NCI-H1694 treated with DMSO at 0.1 percent for 48 hours (cell line): ENCODE measurements at regions not wholly inside any gene's neighbourhood (a gene's known extent, or its start where the extent isn't known, plus 50 kb on each side); places are given as distances from the start of the nearest gene placed in this dataset.

ENCODE experiments used
- DNase-seq: peaks from one replicate; lab custom pipeline; 2025; lab: John Stamatoyannopoulos, UW

DNA sequence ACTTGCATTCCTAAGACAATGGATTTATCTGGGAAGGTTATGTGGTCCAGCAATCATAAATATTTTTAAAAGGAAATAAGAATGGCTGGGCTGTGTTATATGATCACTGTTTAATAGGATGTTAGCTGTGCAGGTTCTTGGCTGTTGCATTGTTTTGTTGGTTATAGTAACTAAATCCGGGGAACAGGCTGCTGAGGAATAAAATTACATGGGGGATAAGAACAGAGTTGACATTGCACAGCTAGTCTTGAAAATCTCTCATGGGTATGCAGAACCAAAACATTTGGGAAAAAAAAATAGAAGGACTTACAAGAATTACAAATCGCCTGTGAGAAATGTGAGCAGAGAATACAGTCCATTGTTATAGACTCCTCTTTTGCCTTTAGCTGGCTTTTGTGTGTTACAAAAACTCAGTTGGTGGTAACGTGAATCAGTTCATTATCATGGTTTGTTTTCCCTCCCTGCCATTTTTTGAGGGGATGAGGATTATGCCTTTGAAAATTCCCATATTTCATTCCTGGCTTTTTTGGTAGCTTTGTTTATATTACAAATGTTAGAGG is 375.3 kb upstream of the DAB2 start:
- no peak for DNase-seq

DNA sequence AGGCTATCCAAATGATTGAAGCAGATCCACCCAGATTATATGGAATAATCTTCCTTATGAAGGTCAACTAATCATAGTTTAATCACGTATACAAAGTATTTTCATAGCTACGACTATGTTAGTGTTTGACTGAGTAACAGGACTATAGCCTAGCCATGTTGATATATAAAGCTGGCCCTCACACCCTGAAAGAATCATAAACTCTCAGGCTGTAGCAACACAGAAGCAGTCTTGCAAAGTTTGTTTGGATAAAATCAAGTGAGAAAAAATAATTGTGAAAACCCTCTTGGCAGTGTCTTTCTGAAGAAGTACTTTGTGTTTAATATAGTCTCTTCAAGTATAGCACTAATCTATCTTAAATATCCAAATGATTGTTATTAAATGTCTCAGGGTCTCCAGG is 374.5 kb upstream of the DAB2 start:
- no peak for DNase-seq

DNA sequence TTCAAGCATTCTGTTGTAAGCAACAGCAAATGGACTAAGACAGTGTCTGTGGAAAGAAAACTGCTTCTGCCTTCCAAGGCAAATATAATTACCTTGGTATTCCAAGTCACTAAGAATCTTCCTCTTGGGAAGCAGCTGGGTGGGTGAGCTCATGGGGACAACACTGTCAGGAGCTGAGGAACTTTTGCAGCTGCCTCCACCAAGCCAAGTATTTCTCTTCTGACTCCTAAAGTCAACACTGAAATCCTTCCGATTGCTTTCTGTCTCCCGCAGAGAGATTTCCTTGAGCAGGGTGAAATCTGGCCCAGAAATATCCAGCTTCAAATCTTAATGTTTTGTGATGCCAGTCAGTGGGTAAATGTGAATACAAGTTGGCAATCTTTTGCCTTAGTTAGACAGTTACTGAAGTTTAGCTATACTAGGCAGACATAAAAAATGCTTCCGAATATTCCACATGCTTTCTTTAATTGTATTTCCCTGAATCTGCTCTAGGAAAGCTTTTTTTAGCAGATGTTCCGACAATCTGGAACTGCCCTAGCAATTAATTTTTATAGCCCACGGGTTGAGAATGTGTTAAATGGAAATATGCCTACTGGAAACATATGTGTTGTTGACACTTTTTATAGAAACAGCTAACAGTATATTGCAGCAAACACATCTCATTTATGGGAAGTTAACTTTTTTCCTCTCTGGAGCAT is 369.9 kb upstream of the DAB2 start:
- no peak for DNase-seq

GRCh38 chr5:39785410-39785809 is 360.6 kb upstream of the DAB2 start:
- DNase-seq: no peak

DNA sequence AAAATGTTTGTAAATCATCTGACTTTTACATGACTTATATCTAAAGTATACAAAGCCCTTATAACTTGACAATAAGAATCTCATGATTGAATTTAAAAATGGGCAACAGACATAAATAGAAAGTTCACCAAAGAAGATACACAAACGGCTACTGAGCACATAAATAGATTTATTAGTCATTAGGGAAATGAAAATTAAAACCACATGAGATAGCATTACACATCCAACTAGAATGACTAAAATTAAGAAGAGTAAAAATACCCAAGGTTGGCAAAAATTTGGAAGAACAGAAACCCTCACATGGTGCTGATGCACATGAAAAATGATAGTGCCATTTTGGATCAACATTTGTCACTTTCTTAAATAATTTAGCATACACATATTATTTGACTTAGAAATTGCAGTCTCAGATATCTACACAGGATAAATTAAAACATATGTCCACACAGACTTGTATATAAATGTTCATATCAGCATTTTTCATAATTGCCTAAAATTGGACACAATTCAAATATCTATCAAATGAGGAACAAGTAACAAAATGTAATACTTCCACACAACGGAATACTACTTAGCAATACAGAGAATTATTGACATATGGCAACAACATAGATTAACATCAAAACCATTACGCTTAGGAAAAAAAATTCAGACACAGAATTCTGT is 359.1 kb upstream of the DAB2 start:
- no peak for DNase-seq

- DNase-seq: no peak
These were observed 355.6 kb upstream of the DAB2 start for GRCh38 chr5:39780347-39780746.

DNA sequence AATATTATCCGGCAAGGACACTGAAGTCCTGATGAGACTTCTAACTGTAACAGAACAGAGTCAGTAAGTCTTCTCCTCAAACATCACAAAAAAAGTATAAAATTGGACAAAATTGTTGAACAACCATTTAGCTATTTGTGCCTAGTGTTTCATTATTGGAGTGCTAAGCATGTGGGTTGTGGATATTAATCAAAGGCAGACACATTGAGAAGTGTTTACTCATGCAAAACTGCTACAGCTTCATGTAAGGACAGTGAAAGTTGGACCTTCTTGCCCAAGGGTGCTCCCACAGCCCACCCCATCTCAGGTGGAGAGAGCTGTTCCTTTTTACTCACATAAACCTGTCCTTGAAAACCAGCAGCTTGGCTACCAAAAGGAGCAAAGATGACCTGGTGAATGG is 355.1 kb upstream of the DAB2 start:
- DNase-seq: no peak

DNA sequence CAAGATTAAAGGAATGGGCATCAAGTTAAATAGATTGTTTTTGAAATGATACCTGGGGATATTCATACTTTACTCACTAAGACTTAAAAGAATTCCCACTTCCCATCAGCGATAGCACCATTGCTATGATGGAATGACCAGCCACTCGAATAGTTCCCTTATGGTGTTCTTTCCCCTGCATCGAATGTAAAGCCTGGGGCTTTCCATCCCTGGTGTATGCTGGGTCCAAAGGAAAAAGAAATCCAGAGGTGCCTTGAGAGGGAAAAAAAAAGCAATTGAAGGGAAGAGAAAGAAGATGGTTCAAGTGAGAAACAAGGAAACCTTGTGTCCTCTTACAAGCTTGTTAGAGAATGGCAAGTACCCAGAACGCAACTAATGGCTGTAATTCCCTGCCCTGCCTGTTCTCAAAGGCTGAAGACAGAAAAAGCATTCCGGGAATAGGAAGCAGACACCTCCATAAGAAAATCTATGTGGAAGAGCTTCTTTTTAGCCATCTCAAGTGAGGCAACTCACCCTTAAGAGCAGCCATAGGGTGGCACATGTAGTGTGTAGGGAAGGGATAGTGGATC is 351.1 kb upstream of the DAB2 start:
- DNase-seq: no peak

GRCh38 chr5:39775086-39775796 is 350.5 kb upstream of the DAB2 start:
- DNase-seq: no peak

GRCh38 chr5:39774605-39775004 is 349.8 kb upstream of the DAB2 start:
- DNase-seq: no peak

GRCh38 chr5:39772307-39772706 is 347.5 kb upstream of the DAB2 start:
- no peak for DNase-seq

- DNase-seq: no peak
These were observed 343.1 kb upstream of the DAB2 start for GRCh38 chr5:39767916-39768315.

DNA sequence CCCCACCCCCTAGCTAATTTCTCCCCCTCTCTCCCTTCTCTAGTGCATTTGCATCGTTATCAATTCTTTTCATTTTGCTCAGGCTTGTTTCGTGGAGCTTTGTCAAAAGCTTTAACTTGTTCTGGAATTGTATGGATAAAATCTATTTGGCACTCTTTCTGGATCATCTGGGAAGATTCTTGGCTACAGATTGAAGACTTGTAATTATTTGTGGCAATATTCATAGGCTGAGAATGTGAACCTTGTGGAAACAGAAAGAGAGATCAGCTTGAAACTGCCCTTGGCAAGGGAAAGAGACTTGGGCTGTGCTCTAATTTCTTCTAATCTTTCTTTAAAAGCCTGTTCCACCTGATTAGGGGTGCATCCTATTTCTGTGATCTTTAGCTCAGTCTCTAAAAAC is 340.6 kb upstream of the DAB2 start:
- DNase-seq: no peak

DNA sequence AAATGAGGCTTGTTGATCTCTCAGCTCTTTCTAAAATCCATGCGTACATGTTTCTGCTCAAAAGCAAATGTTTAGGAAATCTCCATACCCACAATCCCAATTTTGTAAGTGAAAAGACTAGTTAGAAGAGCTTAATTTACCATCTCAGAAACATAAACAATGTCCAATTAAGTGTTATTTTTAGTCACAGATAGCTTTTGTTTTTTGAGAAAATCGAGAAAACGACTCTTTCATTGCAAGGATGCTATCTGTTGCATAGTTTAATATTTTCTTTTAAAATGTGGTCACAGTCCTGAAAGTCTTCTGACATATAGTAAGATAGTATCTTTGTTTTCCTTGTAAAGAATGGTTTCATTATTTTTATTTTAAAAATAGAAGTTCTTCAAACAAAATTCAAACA is 338.0 kb upstream of the DAB2 start:
- no peak for DNase-seq

GRCh38 chr5:39761199-39761950 is 336.6 kb upstream of the DAB2 start:
- no peak for DNase-seq

- DNase-seq: no peak
These were observed 335.8 kb upstream of the DAB2 start for GRCh38 chr5:39760385-39761198.

DNA sequence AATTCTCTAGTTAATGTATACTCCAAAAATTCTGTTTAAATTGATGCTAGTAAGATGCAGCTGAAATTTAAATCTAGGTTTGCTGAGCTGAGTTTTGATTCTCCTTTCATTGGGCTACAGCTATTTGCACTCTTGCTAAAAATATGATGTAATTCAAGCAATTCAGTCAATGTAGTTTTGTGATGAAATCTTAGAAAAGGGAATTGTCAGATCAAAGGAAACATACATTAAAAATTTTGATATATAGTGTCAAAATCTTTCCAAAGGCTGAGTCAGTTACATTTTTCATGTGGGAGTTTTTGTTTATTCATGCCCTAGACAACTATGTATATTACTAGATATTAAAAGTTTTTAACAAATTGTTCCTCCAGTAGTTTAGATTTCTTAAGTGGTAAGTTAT is 334.9 kb upstream of the DAB2 start:
- no peak for DNase-seq

- no peak for DNase-seq
These were observed 333.6 kb upstream of the DAB2 start for GRCh38 chr5:39758426-39758825.

GRCh38 chr5:39757131-39757530 is 332.4 kb upstream of the DAB2 start:
- DNase-seq: no peak

GRCh38 chr5:39755986-39756385 is 331.2 kb upstream of the DAB2 start:
- DNase-seq: no peak

DNA sequence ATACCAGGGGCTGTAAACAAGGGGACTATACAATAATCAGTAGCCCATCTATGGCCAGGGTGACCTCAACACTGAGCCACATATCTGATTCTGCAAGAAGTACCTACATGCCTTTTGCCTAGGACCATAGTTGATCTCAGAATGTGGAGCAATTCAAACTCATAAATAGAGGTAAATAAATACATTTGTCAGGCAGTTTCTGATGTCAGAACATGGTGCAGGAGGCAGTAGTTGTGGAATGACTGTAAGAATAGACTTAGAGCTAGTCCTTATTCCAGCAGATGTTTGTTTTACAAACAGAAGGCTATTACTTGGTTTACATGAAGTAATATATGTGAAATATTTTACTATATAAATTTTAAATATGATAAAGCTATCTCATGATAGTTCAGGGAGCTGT is 330.7 kb upstream of the DAB2 start:
- no peak for DNase-seq
